K562 (cell line): ENCODE measurements at regions not wholly inside any gene's neighbourhood (a gene's known extent, or its start where the extent isn't known, plus 50 kb on each side); places are given as distances from the start of the nearest gene placed in this dataset.

Experiments
- ATAC-seq: fragments of 200-7000 bp; cut with Tn5 transposase; 3 replicates; pipeline ENCODE4 v1.9.1; 2020; ENCODE audit warnings: moderate library complexity
- BruUV-seq: library from RNA; stranded (reverse); fragments of 400-500 nt; replicated peaks from 2 replicates; lab custom pipeline; 2021; lab: Mats Ljungman, UMichigan
- CTCF ChIA-PET: fragments of 300-600 bp; formaldehyde crosslinking; extraction: SDS; loops from one replicate; lab custom pipeline; 2021; ENCODE audit warnings: low intra/inter-chr PET ratio; lab: Yijun Ruan, JAX
- POLR2A ChIA-PET: fragments of 300-600, 350-650 bp; sonication (Branson Sonifier 250); formaldehyde crosslinking; extraction: SDS; loops from one replicate; lab custom pipeline; 2021; ENCODE audit warnings: antibody characterized with exemption, inconsistent platforms; lab: Yijun Ruan, JAX
- DNase-seq, 4 experiments: peaks; one replicate each; pipeline versions ENCODE4 v3.0.0 to v3.0.0-alpha.2; 2011 to 2018; ENCODE audit warnings: low spot score in 3 of 4, mixed read lengths in 3 of 4; ENCODE audit errors: extremely low read depth in 1 of 4
- FAIRE-seq: peaks from 2 replicates; lab custom pipeline; 2011; peaks lifted over from hg19 to GRCh38; lab: Jason Lieb, UNC
- H2AFZ ChIP-seq: 2 replicates; pipeline ENCODE4 v1.6.0; 2011; ENCODE audit warnings: low read depth, low read length, control low read depth, inconsistent platforms
- H3K27ac ChIP-seq: fragments of 200-600 bp; 3 replicates; pipeline ENCODE4 v1.8.0; 2011; ENCODE audit warnings: low read depth, mild to moderate bottlenecking, control low read depth, inconsistent platforms, low read length, moderate library complexity, mixed read lengths; ENCODE audit errors: extremely low read depth
- H3K27me3 ChIP-seq, 2 experiments: fragments of 300-600 bp in 1 of 2; 2 replicates in 1 of 2; 3 replicates in 1 of 2; pipeline versions ENCODE4 v1.6.0 to v1.8.0; 2011; ENCODE audit warnings: inconsistent platforms in 2 of 2, low read length in 2 of 2, mild to moderate bottlenecking in 1 of 2, mixed read lengths in 1 of 2, moderate library complexity in 1 of 2; ENCODE audit not compliant: control insufficient read depth in 2 of 2, insufficient read depth in 2 of 2
- H3K36me3 ChIP-seq: fragments of 300-600 bp; 3 replicates; pipeline ENCODE4 v1.8.0; 2011; ENCODE audit warnings: mild to moderate bottlenecking, low read length, inconsistent platforms; ENCODE audit not compliant: control insufficient read depth, insufficient read depth
- H3K4me1 ChIP-seq, 2 experiments: fragments of 200-600 bp in 1 of 2; replicated peaks in 1 of 2; 2 replicates in 1 of 2; 3 replicates in 1 of 2; pipeline versions ENCODE4 v1.5.1 to v1.8.0; 2011; ENCODE audit warnings: inconsistent platforms in 2 of 2, low read length in 2 of 2, mild to moderate bottlenecking in 1 of 2, mixed read lengths in 1 of 2, moderate library complexity in 1 of 2; ENCODE audit not compliant: control insufficient read depth in 2 of 2, insufficient read depth in 2 of 2
- H3K4me2 ChIP-seq: 2 replicates; pipeline ENCODE4 v1.6.1; 2011; ENCODE audit warnings: low read length, control low read depth, inconsistent platforms, mixed read lengths; ENCODE audit not compliant: insufficient read depth
- H3K4me3 ChIP-seq: fragments of 200-600 bp; sonication (generic), shearing (Covaris generic); 2 replicates; pipeline ENCODE4 v1.5.1; 2016; ENCODE audit warnings: control low read depth, inconsistent platforms
- H3K79me2 ChIP-seq: fragments of 200-600 bp; 3 replicates; pipeline ENCODE4 v1.8.0; 2011; ENCODE audit warnings: low read length, inconsistent platforms; ENCODE audit not compliant: control insufficient read depth, insufficient read depth
- H3K9ac ChIP-seq, 2 experiments: 2 replicates each; pipeline versions ENCODE4 v1.6.0 to v1.6.1; 2011; ENCODE audit warnings: low read depth in 2 of 2, low read length in 2 of 2, control low read depth in 1 of 2, inconsistent platforms in 1 of 2, mild to moderate bottlenecking in 1 of 2, mixed read lengths in 1 of 2; ENCODE audit not compliant: insufficient read depth in 1 of 2
- H3K9me1 ChIP-seq: one replicate; pipeline ENCODE4 v1.6.0; 2011; ENCODE audit warnings: inconsistent platforms, mild to moderate bottlenecking, low read length, moderate library complexity; ENCODE audit not compliant: control insufficient read depth, insufficient read depth
- H3K9me3 ChIP-seq: replicated peaks from 2 replicates; pipeline ENCODE4 v1.5.1; 2011; ENCODE audit warnings: low read depth, low read length, inconsistent platforms; ENCODE audit not compliant: control insufficient read depth, insufficient read depth
- H4K20me1 ChIP-seq: replicated peaks from 2 replicates; pipeline ENCODE4 v1.6.1; 2011; ENCODE audit warnings: low read length, inconsistent platforms, mixed read lengths; ENCODE audit not compliant: control insufficient read depth, insufficient read depth
- FOXM1 ChIP-seq, 2 experiments: fragments of 450-650 bp in 1 of 2; sonication (generic) in 1 of 2; formaldehyde crosslinking in 1 of 2; IDR thresholded peaks; 2 replicates each; pipeline versions ENCODE4 v1.6.1 to v1.9.0; 2017 to 2022; ENCODE audit warnings: low read depth in 2 of 2, mild to moderate bottlenecking in 2 of 2, missing genetic modification reagents in 1 of 2, moderate library complexity in 1 of 2
- PCBP1 ChIP-seq: fragments of 200-400 bp; formaldehyde crosslinking; IDR thresholded peaks from 2 replicates; pipeline ENCODE4 v1.6.1; 2018; ENCODE audit warnings: mild to moderate bottlenecking, low read depth, low read length; ENCODE audit not compliant: poor library complexity, severe bottlenecking
- SNIP1 ChIP-seq: fragments of 450-650 bp; IDR thresholded peaks from 2 replicates; pipeline ENCODE4 v1.7.1; 2017; ENCODE audit warnings: low read depth, mild to moderate bottlenecking
- TAF9B ChIP-seq: fragments of 450-650 bp; IDR thresholded peaks from 2 replicates; pipeline ENCODE4 v1.6.1; 2018; ENCODE audit warnings: mild to moderate bottlenecking; ENCODE audit not compliant: partially characterized antibody
- ZNF668 ChIP-seq: fragments of 250-450 bp; sonication (Bioruptor Pico); IDR thresholded peaks from 2 replicates; pipeline ENCODE4 v1.8.0; 2022; ENCODE audit warnings: mild to moderate bottlenecking, inconsistent platforms
- WGBS: fragments of 100-300 bp; shearing (Covaris generic); methylation state at CpG from one replicate; pipeline ENCODE4 v1.1.6; 2016; ENCODE audit warnings: low coverage, mixed read lengths; ENCODE audit not compliant: insufficient coverage; ENCODE audit errors: missing lambda C conversion rate; 5-methylcytosine and 5-hydroxymethylcytosine counted together
- in situ Hi-C: fragments of 300-500 bp; cut with MboI; formaldehyde crosslinking; loops from 4 replicates; pipeline ENCODE4 v1.15.0; 2018; ENCODE audit warnings: inconsistent platforms, mixed read lengths
- intact Hi-C: fragments of 100-400 bp; cut with micrococcal nuclease; formaldehyde crosslinking; loops from 2 replicates; pipeline ENCODE4 v1.14.2; 2022
- TF ChIP-seq, protein P1 (sequence below): sonication (generic); formaldehyde crosslinking; IDR thresholded peaks from 2 replicates; pipeline ENCODE4 v1.8.1; 2023; ENCODE audit warnings: missing genetic modification reagents, mild to moderate bottlenecking, borderline replicate concordance

DNA sequence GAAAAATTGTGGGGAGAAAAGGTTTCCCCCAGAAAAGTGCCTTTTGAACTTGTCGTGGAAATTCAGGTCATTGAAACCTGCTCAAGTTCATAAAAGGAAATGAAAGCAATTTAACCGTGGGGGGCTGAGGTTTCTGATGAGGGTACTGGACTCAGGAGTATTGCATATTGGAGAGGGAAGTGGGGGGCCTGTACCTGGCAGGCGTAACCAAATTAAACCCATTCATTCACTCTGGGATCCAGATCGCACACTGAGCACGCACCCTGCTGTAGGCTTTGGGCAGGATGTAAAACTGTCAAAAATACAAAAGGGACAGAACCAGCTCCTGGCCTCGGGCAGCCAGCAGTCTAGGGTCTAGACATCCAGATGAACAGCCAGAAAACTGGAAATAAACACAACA is 1517.4 kb downstream of the BRD1 start:
- ATAC-seq (no peak), DNase-seq (no peak), FAIRE-seq (no peak)
- in situ Hi-C loops = no loop called here
- no peak for TF ChIP-seq FOXM1 (IDR thresholded peaks at IDR 0.05; ENCODE audit: low read depth)
- TF ChIP-seq FOXM1 (CRISPR knock-in tag; IDR thresholded peaks at IDR 0.05; ENCODE audit: low read depth) = no peak
- TF ChIP-seq TAF9B = no peak
- no peak for TF ChIP-seq SNIP1
- TF ChIP-seq, protein P1, sequence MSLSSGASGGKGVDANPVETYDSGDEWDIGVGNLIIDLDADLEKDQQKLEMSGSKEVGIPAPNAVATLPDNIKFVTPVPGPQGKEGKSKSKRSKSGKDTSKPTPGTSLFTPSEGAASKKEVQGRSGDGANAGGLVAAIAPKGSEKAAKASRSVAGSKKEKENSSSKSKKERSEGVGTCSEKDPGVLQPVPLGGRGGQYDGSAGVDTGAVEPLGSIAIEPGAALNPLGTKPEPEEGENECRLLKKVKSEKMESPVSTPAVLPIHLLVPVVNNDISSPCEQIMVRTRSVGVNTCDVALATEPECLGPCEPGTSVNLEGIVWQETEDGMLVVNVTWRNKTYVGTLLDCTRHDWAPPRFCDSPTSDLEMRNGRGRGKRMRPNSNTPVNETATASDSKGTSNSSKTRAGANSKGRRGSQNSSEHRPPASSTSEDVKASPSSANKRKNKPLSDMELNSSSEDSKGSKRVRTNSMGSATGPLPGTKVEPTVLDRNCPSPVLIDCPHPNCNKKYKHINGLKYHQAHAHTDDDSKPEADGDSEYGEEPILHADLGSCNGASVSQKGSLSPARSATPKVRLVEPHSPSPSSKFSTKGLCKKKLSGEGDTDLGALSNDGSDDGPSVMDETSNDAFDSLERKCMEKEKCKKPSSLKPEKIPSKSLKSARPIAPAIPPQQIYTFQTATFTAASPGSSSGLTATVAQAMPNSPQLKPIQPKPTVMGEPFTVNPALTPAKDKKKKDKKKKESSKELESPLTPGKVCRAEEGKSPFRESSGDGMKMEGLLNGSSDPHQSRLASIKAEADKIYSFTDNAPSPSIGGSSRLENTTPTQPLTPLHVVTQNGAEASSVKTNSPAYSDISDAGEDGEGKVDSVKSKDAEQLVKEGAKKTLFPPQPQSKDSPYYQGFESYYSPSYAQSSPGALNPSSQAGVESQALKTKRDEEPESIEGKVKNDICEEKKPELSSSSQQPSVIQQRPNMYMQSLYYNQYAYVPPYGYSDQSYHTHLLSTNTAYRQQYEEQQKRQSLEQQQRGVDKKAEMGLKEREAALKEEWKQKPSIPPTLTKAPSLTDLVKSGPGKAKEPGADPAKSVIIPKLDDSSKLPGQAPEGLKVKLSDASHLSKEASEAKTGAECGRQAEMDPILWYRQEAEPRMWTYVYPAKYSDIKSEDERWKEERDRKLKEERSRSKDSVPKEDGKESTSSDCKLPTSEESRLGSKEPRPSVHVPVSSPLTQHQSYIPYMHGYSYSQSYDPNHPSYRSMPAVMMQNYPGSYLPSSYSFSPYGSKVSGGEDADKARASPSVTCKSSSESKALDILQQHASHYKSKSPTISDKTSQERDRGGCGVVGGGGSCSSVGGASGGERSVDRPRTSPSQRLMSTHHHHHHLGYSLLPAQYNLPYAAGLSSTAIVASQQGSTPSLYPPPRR = no peak
- no peak for TF ChIP-seq PCBP1
- TF ChIP-seq ZNF668 (CRISPR knock-in tag) = no peak
- H3K4me3 ChIP-seq = no peak overlapping the region
- CTCF ChIA-PET = no interaction called here
- no TSS peak for BruUV-seq
- no peaks in the 10 kb centered on the region for H3K27me3 ChIP-seq
- H2AFZ ChIP-seq = no peak overlapping the region
- no peaks in the 10 kb centered on the region for H3K9me3 ChIP-seq
- H3K4me1 ChIP-seq = no peaks in the 10 kb centered on the region
- H3K79me2 ChIP-seq = no peaks in the 10 kb centered on the region
- H3K4me2 ChIP-seq = no peak overlapping the region
- WGBS = 0% methylated on average over 6 of the region's 6 CpGs
- no peak overlapping the region for H3K27ac ChIP-seq
- no peaks in the 10 kb centered on the region for H3K9me1 ChIP-seq
- intact Hi-C loops = no loop called here
- H3K9ac ChIP-seq = no peak overlapping the region
- no peaks in the 10 kb centered on the region for H4K20me1 ChIP-seq
- no peaks in the 10 kb centered on the region for H3K36me3 ChIP-seq
- POLR2A ChIA-PET = no interaction called here
